ENCODE measurements at regions not wholly inside any gene's neighbourhood (a gene's known extent, or its start where the extent isn't known, plus 50 kb on each side); places are given as distances from the start of the nearest gene placed in this dataset.

GRCh38 chr15:47908950-47909670, 191.8 kb downstream of the SEMA6D start:
- TF ChIP-seq CTCF (IDR thresholded peaks at IDR 0.05), result no peak

- peak; percentile 29; the same call in 1 of the 2 replicates for TF ChIP-seq CTCF (IDR thresholded peaks at IDR 0.05)
Measured at GRCh38 chr15:47912910-47913309, 195.6 kb downstream of the SEMA6D start.

- TF ChIP-seq CTCF (IDR thresholded peaks at IDR 0.05), result no peak
Measured at GRCh38 chr15:47917881-47918280, 200.6 kb downstream of the SEMA6D start.

GRCh38 chr15:47918877-47919276, 201.6 kb downstream of the SEMA6D start:
- TF ChIP-seq CTCF (IDR thresholded peaks at IDR 0.05), result no peak

- TF ChIP-seq CTCF (IDR thresholded peaks at IDR 0.05), result no peak
Measured at GRCh38 chr15:47924381-47924780, 196.4 kb upstream of the SLC24A5 start.

- TF ChIP-seq CTCF (IDR thresholded peaks at IDR 0.05), result no peak
Measured at GRCh38 chr15:47929138-47929803, 191.5 kb upstream of the SLC24A5 start.

GRCh38 chr15:47932261-47932660, 188.5 kb upstream of the SLC24A5 start:
- TF ChIP-seq CTCF (IDR thresholded peaks at IDR 0.05), result no peak
